AG04449 (cell line): ENCODE measurements at regions not wholly inside any gene's neighbourhood (a gene's known extent, or its start where the extent isn't known, plus 50 kb on each side); places are given as distances from the start of the nearest gene placed in this dataset.

Source experiments
- CTCF ChIA-PET: fragments of 350-600 bp; formaldehyde crosslinking; extraction: SDS; loops from one replicate; lab custom pipeline; 2021; ENCODE audit warnings: antibody characterized with exemption; lab: Yijun Ruan, JAX
- POLR2A ChIA-PET: fragments of 400-600, 350-600 bp; formaldehyde crosslinking; extraction: SDS; loops from one replicate; lab custom pipeline; 2020; ENCODE audit warnings: antibody characterized with exemption, inconsistent platforms; lab: Yijun Ruan, JAX
- DNase-seq: peaks from one replicate; pipeline ENCODE4 v3.0.0-alpha.2; 2010; ENCODE audit warnings: low read depth, low spot score
- H3K4me3 ChIP-seq: 2 replicates; pipeline ENCODE4 v1.5.1; 2011; ENCODE audit warnings: low read depth, mild to moderate bottlenecking, control low read depth, low read length
- CTCF ChIP-seq: IDR thresholded peaks from one replicate; pipeline ENCODE4 v1.5.1; 2011; ENCODE audit warnings: mild to moderate bottlenecking, moderate library complexity, low read length, control low read depth, inconsistent platforms; ENCODE audit not compliant: insufficient read depth; ENCODE audit errors: missing control alignments

- DNase-seq, result no peak
- H3K4me3 ChIP-seq, result no peak overlapping the region
- POLR2A ChIA-PET, result interaction anchor here (1.7 to 2.3 kb wide), 3 partner anchors 13 to 289 kb away, joined by 5 to 14 read pairs (median 8); partner anchors contain the start of gene VEGFA
- CTCF ChIA-PET, result interaction anchor here (1.3 to 1.7 kb wide), 3 partner anchors 15 to 290 kb away, joined by 3 to 5 read pairs (median 3); no protein-coding TSS in a partner anchor
- TF ChIP-seq CTCF, result no peak
Observed at GRCh38 chr6:44059359-44060346, 67.6 kb downstream of the MRPL14 start.

- no peak for TF ChIP-seq CTCF
- peak; percentile 99 for DNase-seq
- CTCF ChIA-PET, result interaction anchor here (0.9 to 1.9 kb wide), 7 partner anchors 16 to 289 kb away, joined by 3 to 6 read pairs (median 3); no protein-coding TSS in a partner anchor
- no peak overlapping the region for H3K4me3 ChIP-seq
- POLR2A ChIA-PET, result interaction anchor here (0.6 to 2.3 kb wide), 7 partner anchors 14 to 289 kb away, joined by 3 to 14 read pairs (median 5); partner anchors contain the start of gene VEGFA
Observed at GRCh38 chr6:44058617-44059358, 68.5 kb downstream of the MRPL14 start.

GRCh38 chr6:44057931-44058616 lies 69.2 kb downstream of the MRPL14 start:
- POLR2A ChIA-PET, result interaction anchor here (0.6 to 2.3 kb wide), 9 partner anchors 15 to 288 kb away, joined by 3 to 14 read pairs (median 4); partner anchors contain the start of gene VEGFA

GRCh38 chr6:44057238-44057930 lies 69.9 kb downstream of the MRPL14 start:
- no peak for DNase-seq
- H3K4me3 ChIP-seq, result no peak overlapping the region
- ChIA-PET CTCF (interaction anchor here (0.8 to 2.5 kb wide), 11 partner anchors 10 to 289 kb away, joined by 3 to 17 read pairs (median 4); no protein-coding TSS in a partner anchor), POLR2A (interaction anchor here (0.8 to 2.3 kb wide), 8 partner anchors 14 to 287 kb away, joined by 3 to 14 read pairs (median 4); partner anchors contain the start of gene VEGFA)
- TF ChIP-seq CTCF, result no peak

More at GRCh38 chr6:44057931-44058616, 69.2 kb downstream of the MRPL14 start:
- DNase-seq, result no peak
- CTCF ChIA-PET, result interaction anchor here (0.8 to 2.5 kb wide), 12 partner anchors 9 to 138 kb away, joined by 3 to 17 read pairs (median 4); no protein-coding TSS in a partner anchor
- TF ChIP-seq CTCF, result no peak
- H3K4me3 ChIP-seq, result no peak overlapping the region
